Hematopoietic multipotent progenitor cell treated with erythropoietin and hydrocortisone succinate and interleukin-3 and kit ligand, for 8 days (in vitro differentiated cells): ENCODE measurements at regions not wholly inside any gene's neighbourhood (a gene's known extent, or its start where the extent isn't known, plus 50 kb on each side); places are given as distances from the start of the nearest gene placed in this dataset.
"Not testable (repeated sequence)": the region's sequence is repeated elsewhere in the genome, so short reads cannot be mapped to it uniquely, and the experiment has no call there.

ENCODE experiments used
- DNase-seq: peaks from one replicate; pipeline ENCODE4 v3.0.0-alpha.2; 2015

- peak; percentile 33 for DNase-seq
Observed at GRCh38 chr13:24931450-24932251, 164.3 kb upstream of the PABPC3 start.

DNA sequence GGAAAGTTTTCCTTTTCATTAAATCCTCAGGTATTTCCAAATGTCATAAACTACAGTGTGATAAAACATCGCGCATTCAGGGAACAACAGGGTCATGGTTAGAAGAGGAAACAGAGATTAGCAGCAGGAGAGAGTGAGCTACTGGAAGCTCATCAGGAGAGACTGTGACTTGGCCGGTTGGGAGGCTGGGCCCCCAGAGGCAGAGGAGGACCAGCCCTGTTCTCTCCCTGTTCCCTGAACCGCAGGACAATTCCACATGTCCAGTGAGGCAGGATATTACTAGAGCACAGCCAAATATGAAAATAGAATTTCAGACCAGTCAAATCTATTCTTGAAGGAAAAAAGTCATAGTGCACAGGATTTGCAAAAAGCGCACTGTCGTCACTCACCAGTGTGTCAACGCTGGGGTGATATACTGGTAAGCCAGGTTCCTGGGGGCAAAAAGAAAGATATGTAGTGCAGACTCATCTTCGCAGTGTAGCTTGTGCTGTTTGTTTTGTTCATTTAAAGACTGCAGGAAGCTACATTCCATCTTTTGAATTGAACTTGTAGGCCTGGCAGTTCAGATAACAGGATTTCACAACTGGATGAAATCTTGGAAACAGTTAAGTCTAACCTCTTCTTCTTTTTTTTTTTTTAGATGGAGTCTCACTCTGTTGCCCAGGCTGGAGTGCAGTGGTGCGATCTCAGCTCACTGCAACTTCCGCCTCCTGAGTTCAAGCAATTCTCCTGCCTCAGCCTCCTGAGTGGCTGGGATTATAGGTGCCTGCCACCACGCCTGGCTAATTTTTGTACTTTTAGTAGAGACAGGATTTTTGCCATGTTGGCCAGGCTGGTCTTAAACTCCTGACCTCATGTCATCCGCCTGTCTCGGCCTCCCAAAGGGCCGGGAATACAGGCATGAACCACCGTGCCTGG lies 162.6 kb upstream of the PABPC3 start:
- peak; percentile 51 for DNase-seq

- not testable (repeated sequence) for DNase-seq
Observed at GRCh38 chr13:24934024-24934385, 161.9 kb upstream of the PABPC3 start.

GRCh38 chr13:24938966-24939365 lies 157.0 kb upstream of the PABPC3 start:
- DNase-seq, result no peak

GRCh38 chr13:24941023-24941713 lies 154.8 kb upstream of the PABPC3 start:
- DNase-seq, result not testable (repeated sequence)

DNA sequence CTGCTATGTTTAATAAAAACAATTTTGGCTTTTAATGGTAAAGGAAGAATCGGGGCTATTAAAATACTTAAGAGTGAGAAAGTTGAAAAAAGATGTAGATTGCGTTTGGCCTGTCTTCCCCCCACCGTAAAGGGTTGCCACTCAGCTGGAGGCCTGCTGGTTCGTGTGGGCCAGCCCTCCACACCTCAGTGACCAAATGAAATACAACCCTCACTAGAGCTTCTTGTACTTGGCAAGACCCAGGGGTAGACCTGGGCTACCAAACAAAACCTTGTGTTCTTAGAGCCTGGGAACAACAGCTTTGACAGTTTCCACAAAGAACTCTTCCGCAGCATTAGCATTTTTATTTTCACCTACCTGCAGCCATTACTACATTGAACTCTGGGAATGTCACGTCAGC lies 152.8 kb upstream of the PABPC3 start:
- no peak for DNase-seq

- DNase-seq, result not testable (repeated sequence)
Observed at GRCh38 chr13:24944073-24944472, 151.9 kb upstream of the PABPC3 start.

DNA sequence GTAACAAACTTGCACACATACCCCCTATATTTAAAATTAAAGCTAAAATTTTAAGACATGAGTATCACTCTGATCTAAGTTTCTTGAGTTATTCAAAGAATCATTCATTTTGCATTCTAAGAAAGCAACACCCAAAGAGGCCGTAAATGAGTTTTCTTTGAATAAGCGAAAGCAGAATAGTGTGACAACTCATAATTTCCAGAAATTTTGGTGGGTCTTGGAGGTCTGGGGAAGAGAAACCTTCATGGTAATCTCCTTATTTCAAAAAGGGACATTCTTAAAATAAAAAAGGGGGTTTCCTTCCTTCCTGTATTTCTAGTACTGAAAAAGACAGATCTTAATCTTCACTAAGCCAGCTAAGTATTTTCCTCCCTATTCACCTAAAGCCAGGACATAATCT lies 147.0 kb upstream of the PABPC3 start:
- not testable (repeated sequence) for DNase-seq

DNA sequence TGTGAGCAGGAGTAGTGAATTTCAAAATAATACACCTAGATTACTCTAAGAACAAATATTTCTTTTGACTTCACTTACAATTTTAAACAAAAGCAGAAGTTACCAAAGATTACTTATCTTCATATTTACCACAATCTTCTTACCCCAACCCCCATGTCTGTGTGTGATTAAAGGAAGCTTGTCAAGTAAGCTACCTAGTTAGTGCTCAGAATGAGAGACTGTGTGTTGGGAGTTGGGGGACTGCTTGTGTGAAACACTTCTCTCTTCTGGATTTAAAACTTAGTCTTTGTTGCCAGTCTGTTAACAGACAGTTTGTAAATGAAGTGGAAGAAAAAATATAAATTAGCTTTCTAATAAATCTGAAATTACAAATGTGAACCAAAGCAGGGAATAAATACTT lies 145.3 kb upstream of the PABPC3 start:
- not testable (repeated sequence) for DNase-seq

- DNase-seq, result not testable (repeated sequence)
Observed at GRCh38 chr13:24967970-24968369, 128.0 kb upstream of the PABPC3 start.

- DNase-seq, result not testable (repeated sequence)
Observed at GRCh38 chr13:24968416-24968815, 127.5 kb upstream of the PABPC3 start.

DNA sequence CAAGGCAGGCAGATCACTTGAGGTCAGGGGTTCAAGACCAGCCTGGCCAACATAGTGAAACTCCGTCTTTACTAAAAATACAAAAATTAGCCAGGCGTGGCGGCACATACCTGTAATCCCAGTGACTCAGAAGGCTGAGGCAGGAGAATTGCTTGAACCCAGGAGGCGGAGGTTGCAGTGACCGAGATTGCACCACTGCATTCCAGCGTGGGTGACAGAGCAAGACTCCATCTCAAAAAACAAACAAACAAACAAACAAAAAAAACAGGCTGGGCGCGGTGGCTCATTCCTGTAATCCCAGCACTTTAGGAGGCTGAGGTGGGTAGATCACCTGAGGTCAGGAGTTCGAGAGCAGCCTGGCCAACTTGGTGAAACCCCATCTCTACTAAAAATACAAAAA lies 122.8 kb upstream of the PABPC3 start:
- DNase-seq, result not testable (repeated sequence)

GRCh38 chr13:24981181-24981803 lies 114.6 kb upstream of the PABPC3 start:
- DNase-seq, result not testable (repeated sequence)

DNA sequence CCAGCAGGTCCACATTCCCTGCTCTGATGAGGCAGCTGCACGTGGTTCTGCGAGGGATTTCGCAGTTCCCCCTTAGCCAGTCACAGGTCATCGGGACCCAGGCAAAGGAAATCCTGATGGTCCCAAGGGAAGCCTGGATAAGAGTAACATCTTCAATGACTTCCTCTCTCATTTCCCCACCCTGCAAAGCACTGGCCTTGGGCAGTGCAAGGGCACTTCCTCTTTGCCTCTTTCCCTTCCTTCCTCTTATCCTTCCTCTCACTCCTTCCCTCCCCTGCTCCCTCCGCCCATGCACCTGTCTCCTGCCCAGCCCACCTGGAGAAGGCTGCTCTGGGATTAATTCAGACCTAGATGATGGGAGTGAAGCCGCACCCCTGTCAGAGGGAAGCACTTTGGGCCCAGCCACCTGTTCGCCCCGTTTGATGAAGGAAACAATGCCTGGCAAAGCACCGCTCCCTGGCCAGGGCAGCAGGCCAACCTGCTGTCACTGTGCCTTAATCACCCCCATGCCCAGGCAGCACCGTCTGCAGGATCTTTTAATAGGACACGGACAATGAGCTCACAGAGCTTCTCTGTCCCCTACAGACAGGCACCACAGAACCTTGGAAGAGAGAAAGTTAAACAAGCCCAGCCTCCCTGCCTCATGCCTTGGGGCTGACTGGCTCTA lies 113.5 kb upstream of the PABPC3 start:
- DNase-seq, result no peak

DNA sequence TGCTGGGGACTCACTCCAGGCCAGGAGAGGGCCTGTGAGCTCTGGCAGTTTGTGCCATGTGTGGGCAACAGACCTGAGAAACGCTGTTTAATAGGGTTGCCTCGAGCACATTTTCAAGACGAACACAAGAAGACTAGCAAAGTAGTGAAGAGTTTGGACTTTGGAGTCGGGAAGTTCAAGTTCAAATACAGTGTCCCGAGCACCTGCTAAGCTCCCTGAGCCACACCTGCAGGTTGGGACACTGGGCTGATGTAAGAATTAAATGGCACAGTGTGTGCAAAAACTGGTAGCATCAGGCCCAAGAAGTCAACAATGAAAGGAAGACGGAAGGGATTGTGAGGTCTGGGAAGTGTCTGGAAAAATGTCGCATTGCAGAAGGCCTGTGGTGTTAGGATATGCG lies 112.8 kb upstream of the PABPC3 start:
- no peak for DNase-seq

DNA sequence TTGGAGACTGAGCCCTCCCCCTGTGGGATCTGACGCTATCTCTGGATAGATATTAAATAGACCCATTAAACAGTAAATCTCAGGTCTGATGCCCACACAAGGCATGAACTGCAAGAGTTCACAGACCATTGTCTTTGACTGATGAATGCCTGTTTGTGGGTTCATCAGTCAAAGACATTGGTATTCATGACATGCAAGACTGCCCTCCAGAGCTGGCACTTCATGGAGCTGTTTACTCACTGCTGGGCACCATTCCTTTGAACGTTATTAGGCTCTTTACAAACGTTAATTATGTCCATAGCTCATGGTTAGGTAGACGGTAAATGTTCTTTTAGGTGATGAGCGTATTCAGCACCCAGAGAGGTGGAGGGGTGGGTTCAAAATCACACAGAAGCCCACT lies 111.8 kb upstream of the PABPC3 start:
- no peak for DNase-seq

DNA sequence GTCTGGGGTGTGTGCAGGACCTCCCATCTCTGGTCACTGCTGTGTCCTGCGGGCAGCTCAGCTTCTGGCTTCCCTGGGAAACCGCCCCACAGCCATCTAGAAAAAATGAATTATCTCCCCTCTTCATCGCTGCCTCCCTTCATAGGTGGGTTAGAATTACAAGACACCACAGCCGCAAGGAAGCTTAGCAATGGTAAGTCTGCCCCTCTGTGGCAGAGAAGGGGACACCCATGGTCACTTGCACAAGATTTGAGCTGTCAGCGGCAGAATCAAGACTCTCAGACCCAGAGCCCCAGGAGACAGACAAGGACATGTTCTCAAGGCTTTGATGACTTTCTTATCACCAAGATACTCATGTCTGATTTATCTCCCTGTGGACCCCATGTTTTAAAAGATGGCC lies 110.8 kb upstream of the PABPC3 start:
- peak; percentile 17 for DNase-seq

DNA sequence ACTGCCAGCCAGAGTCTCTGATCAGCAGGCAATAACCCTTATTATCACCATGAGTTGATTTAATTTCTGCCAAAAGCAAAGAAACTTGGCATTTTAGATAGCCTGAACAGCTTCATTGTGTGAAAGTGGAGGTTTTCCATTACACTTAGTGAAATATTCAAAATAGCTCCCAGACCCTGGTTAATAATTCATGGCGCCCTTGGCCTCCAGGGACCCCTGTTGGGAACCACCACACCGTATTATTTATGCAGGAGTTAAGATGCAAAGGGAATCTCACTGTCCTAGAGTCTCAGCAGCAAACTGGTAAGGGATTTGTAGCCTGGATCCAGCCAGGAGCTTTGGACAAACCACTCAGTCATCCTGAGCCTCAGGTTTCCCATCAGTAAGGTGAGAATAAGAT lies 110.0 kb upstream of the PABPC3 start:
- DNase-seq, result no peak

DNA sequence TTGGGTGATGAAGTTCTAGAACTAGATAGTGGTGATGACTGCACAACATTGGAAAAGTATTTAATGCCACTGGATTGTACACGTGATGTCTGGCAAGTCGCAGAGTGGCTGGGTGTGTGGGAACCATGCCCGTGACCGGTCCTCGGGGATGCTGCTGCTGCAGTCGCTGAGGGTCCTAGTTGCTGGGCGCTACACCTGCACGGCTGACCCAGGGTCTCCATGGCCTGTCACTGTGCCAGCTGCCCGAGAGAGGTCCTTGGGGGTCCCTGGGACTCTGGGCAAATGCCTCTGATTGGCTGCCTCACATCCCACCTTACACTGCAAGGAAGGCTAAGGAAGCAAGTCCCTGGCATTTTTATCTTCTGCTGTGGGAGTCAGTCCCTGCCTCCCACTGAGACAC lies 109.1 kb upstream of the PABPC3 start:
- no peak for DNase-seq

DNA sequence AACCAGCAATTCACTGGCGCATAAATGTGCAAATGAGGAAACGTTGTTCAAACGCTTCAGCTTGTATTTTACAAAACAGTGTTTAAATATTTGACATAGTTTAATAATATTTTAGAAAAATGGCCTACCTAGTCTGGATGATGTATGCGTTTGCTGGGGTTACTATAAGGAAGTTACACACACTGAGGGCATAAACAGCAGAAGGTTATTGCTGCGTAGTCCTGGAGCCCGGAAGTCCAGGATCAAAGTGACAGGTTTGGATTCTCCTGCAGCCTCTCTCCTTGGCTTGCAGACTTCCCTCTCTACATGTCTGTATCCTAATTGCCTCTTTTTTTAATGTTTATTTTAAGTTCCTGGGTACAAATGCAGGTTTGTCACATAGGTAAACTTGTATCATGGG lies 106.0 kb upstream of the PABPC3 start:
- DNase-seq, result not testable (repeated sequence)

GRCh38 chr13:24992946-24993345 lies 103.0 kb upstream of the PABPC3 start:
- DNase-seq, result not testable (repeated sequence)

DNA sequence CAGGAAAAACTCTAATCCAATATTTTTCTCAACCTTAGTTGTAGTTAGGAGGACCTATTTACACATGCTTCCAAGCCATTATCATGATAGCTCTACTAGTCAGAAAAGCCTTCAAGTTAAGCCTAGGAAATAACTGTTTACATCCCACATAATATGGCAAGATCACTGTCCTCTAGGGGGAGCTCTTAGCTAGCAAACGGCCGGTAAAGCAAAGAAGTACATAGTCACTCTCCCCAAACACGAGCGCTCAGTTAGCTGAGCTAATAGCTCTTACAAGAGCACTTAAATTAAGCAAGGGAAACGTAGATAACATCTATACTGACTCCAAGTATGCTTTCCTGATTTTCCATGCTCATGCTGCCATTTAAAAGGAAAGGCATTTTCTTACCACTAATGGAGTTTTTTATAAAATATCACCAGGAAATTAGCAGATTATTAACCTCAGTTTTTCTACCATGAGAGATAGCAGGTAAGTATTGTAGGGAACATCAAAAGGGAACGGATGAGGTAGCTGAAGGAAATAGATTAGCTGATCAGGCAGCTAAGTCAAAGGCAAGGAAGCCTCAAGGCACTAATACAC lies 100.6 kb upstream of the PABPC3 start:
- DNase-seq, result peak; percentile 90
